GM18519 (cell line): ENCODE measurements at regions not wholly inside any gene's neighbourhood (a gene's known extent, or its start where the extent isn't known, plus 50 kb on each side); places are given as distances from the start of the nearest gene placed in this dataset.
"Not testable (repeated sequence)": the region's sequence is repeated elsewhere in the genome, so short reads cannot be mapped to it uniquely, and the experiment has no call there.

ENCODE experiments used
- ATAC-seq: cut with Tn5 transposase; IDR thresholded peaks from one replicate; pipeline ENCODE4 v1.9.1; 2021; ENCODE audit warnings: mild to moderate bottlenecking, moderate library complexity; ENCODE audit not compliant: unreplicated experiment, low FRiP score

- no peak for ATAC-seq
Observed at GRCh38 chr4:31411565-31411964, 691.4 kb downstream of the PCDH7 start.

GRCh38 chr4:31415629-31416028, 695.5 kb downstream of the PCDH7 start:
- ATAC-seq: no peak

- no peak for ATAC-seq
Observed at GRCh38 chr4:31416498-31416897, 696.3 kb downstream of the PCDH7 start.

GRCh38 chr4:31417040-31417439, 696.9 kb downstream of the PCDH7 start:
- ATAC-seq: no peak

GRCh38 chr4:31422006-31422405, 701.8 kb downstream of the PCDH7 start:
- ATAC-seq: no peak

- ATAC-seq: no peak
Observed at GRCh38 chr4:31427691-31428090, 707.5 kb downstream of the PCDH7 start.

- ATAC-seq: no peak
Observed at GRCh38 chr4:31442236-31442635, 722.1 kb downstream of the PCDH7 start.

GRCh38 chr4:31445526-31445925, 725.4 kb downstream of the PCDH7 start:
- ATAC-seq: no peak

- ATAC-seq: no peak
Observed at GRCh38 chr4:31455612-31456011, 735.4 kb downstream of the PCDH7 start.

- ATAC-seq: no peak
Observed at GRCh38 chr4:31458813-31459212, 738.6 kb downstream of the PCDH7 start.

GRCh38 chr4:31461421-31461820, 741.3 kb downstream of the PCDH7 start:
- ATAC-seq: no peak

- ATAC-seq: no peak
Observed at GRCh38 chr4:31467781-31468180, 747.6 kb downstream of the PCDH7 start.

GRCh38 chr4:31474221-31474620, 754.1 kb downstream of the PCDH7 start:
- ATAC-seq: no peak

- no peak for ATAC-seq
Observed at GRCh38 chr4:31482691-31483090, 762.5 kb downstream of the PCDH7 start.

- ATAC-seq: not testable (repeated sequence)
Observed at GRCh38 chr4:31499216-31499615, 779.0 kb downstream of the PCDH7 start.

- no peak for ATAC-seq
Observed at GRCh38 chr4:31516520-31516919, 796.4 kb downstream of the PCDH7 start.

- no peak for ATAC-seq
Observed at GRCh38 chr4:31518796-31519250, 798.7 kb downstream of the PCDH7 start.

- no peak for ATAC-seq
Observed at GRCh38 chr4:31530555-31530954, 810.4 kb downstream of the PCDH7 start.

GRCh38 chr4:31538877-31539276, 818.7 kb downstream of the PCDH7 start:
- no peak for ATAC-seq

GRCh38 chr4:31539284-31540069, 819.3 kb downstream of the PCDH7 start:
- no peak for ATAC-seq

GRCh38 chr4:31545330-31545729, 825.2 kb downstream of the PCDH7 start:
- no peak for ATAC-seq

GRCh38 chr4:31545755-31546154, 825.6 kb downstream of the PCDH7 start:
- no peak for ATAC-seq
